Osteoblast (primary cell): ENCODE measurements at regions not wholly inside any gene's neighbourhood (a gene's known extent, or its start where the extent isn't known, plus 50 kb on each side); places are given as distances from the start of the nearest gene placed in this dataset. TPM values are rescaled to one million over a fixed set of nuclear protein-coding genes. Genes with fewer than 3 reads are reported as not detected.

ENCODE experiments used
- DNase-seq: peaks from one replicate; pipeline ENCODE4 v3.0.0; 2011; ENCODE audit warnings: low spot score, mixed read lengths; ENCODE audit not compliant: insufficient read length; ENCODE audit errors: missing footprints
- H2AFZ ChIP-seq: 2 replicates; pipeline ENCODE4 v1.6.0; 2011; ENCODE audit warnings: mild to moderate bottlenecking, low read length
- H3K27ac ChIP-seq: 2 replicates; pipeline ENCODE4 v1.5.1; 2011; ENCODE audit warnings: mild to moderate bottlenecking, low read depth, low read length, moderate library complexity
- H3K27me3 ChIP-seq: 2 replicates; pipeline ENCODE4 v1.6.0; 2012; ENCODE audit warnings: mild to moderate bottlenecking, control low read depth, inconsistent platforms, low read length, moderate library complexity; ENCODE audit not compliant: insufficient read depth
- H3K36me3 ChIP-seq: 2 replicates; pipeline ENCODE4 v1.5.1; 2011; ENCODE audit warnings: mild to moderate bottlenecking, low read length, control low read depth, moderate library complexity; ENCODE audit not compliant: insufficient read depth
- H3K4me1 ChIP-seq: 2 replicates; pipeline ENCODE4 v1.5.1; 2011; ENCODE audit warnings: mild to moderate bottlenecking, low read length, control low read depth, moderate library complexity; ENCODE audit not compliant: insufficient read depth
- H3K4me2 ChIP-seq: 2 replicates; pipeline ENCODE4 v1.6.0; 2011; ENCODE audit warnings: mild to moderate bottlenecking, low read length; ENCODE audit not compliant: insufficient read depth
- H3K4me3 ChIP-seq: fragments of 200-600 bp; sonication (generic); 3 replicates; pipeline ENCODE4 v1.5.1; 2012; ENCODE audit warnings: mild to moderate bottlenecking, low read length, inconsistent platforms; ENCODE audit not compliant: insufficient read depth
- H3K79me2 ChIP-seq: 2 replicates; pipeline ENCODE4 v1.6.0; 2012; ENCODE audit warnings: mild to moderate bottlenecking, low read length, control low read depth, inconsistent platforms; ENCODE audit not compliant: insufficient read depth
- H3K9me3 ChIP-seq: 2 replicates; pipeline ENCODE4 v1.5.1; 2011; ENCODE audit warnings: low read depth, low read length, control low read depth
- H4K20me1 ChIP-seq: 2 replicates; pipeline ENCODE4 v1.6.0; 2012; ENCODE audit warnings: mild to moderate bottlenecking, low read length, control low read depth; ENCODE audit not compliant: insufficient read depth
- CTCF ChIP-seq: IDR thresholded peaks from 2 replicates; pipeline ENCODE4 v1.5.1; 2011; ENCODE audit warnings: mild to moderate bottlenecking, low read depth, low read length, moderate library complexity; ENCODE audit errors: extremely low read depth
- small RNA-seq: library from RNA; depleted of rRNA; stranded (forward); fragments of <200 nt; gene quantifications from one replicate; pipeline ENCODE3, GENCODE V24; 2012

- Histone ChIP-seq H3K27ac (no peak overlapping the region), H3K9me3 (peaks cover 2% of the 10 kb centered on the region), H3K4me3 (no peak overlapping the region), H3K4me1 (no peaks in the 10 kb centered on the region), H3K79me2 (no peaks in the 10 kb centered on the region), H3K27me3 (no peaks in the 10 kb centered on the region), H3K36me3 (no peaks in the 10 kb centered on the region), H4K20me1 (no peaks in the 10 kb centered on the region), H2AFZ (no peak overlapping the region), H3K4me2 (no peak overlapping the region)
- DNase-seq: no peak
- TF ChIP-seq CTCF: no peak
Measured at GRCh38 chrX:147850875-147851274, 60.8 kb upstream of the FMR1 start.

DNA sequence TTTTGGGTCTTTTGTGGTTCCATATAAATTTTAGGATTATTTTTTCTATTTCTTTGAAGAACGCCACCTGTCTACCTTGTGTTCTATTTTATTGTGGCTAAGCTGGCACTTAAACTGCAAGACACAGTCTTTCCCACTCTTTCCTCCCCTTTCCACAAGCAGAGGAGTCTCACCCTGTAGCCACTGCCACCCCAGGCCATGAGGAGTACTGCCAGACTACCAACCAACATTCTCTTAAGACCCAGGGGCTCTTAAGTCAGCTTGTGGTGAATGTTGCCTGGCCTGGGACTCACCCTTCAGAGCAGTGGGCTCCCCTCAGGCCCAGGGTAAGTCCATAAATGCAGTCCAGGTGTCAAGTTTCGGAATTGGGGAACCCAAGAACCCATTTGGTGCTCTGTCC, 58.0 kb upstream of the FMR1 start:
- Histone ChIP-seq H3K9me3 (peaks cover 2% of the 10 kb centered on the region), H2AFZ (no peak overlapping the region), H3K27me3 (no peaks in the 10 kb centered on the region), H3K4me3 (no peak overlapping the region), H4K20me1 (no peaks in the 10 kb centered on the region), H3K36me3 (no peaks in the 10 kb centered on the region), H3K4me2 (no peak overlapping the region), H3K27ac (no peak overlapping the region), H3K79me2 (no peaks in the 10 kb centered on the region), H3K4me1 (no peaks in the 10 kb centered on the region)
- TF ChIP-seq CTCF: no peak
- no peak for DNase-seq

GRCh38 chrX:147859666-147860065, 52.1 kb upstream of the FMR1 start:
- no peaks in the 10 kb centered on the region for H3K27me3 ChIP-seq

More at GRCh38 chrX:147859666-147860065, 52.1 kb upstream of the FMR1 start:
- no peak for TF ChIP-seq CTCF
- Histone ChIP-seq H3K4me2 (no peak overlapping the region), H3K27ac (no peak overlapping the region), H3K9me3 (no peaks in the 10 kb centered on the region), H3K4me3 (no peak overlapping the region), H2AFZ (no peak overlapping the region), H3K79me2 (no peaks in the 10 kb centered on the region), H3K36me3 (no peaks in the 10 kb centered on the region), H3K4me1 (no peaks in the 10 kb centered on the region), H4K20me1 (no peaks in the 10 kb centered on the region)
- no peak for DNase-seq

Small RNAs in the stretch of these regions (small RNA-seq; reads per million reads assigned to genes)
- gene AC016925.1: not detected
- not detected for gene AC016925.2
- not detected for gene AL009048.1
- gene AL096861.1: not detected
- gene RNU6-382P: not detected
